ENCODE measurements at regions not wholly inside any gene's neighbourhood (a gene's known extent, or its start where the extent isn't known, plus 50 kb on each side); places are given as distances from the start of the nearest gene placed in this dataset.
"Not testable (repeated sequence)": the region's sequence is repeated elsewhere in the genome, so short reads cannot be mapped to it uniquely, and the experiment has no call there.

DNA sequence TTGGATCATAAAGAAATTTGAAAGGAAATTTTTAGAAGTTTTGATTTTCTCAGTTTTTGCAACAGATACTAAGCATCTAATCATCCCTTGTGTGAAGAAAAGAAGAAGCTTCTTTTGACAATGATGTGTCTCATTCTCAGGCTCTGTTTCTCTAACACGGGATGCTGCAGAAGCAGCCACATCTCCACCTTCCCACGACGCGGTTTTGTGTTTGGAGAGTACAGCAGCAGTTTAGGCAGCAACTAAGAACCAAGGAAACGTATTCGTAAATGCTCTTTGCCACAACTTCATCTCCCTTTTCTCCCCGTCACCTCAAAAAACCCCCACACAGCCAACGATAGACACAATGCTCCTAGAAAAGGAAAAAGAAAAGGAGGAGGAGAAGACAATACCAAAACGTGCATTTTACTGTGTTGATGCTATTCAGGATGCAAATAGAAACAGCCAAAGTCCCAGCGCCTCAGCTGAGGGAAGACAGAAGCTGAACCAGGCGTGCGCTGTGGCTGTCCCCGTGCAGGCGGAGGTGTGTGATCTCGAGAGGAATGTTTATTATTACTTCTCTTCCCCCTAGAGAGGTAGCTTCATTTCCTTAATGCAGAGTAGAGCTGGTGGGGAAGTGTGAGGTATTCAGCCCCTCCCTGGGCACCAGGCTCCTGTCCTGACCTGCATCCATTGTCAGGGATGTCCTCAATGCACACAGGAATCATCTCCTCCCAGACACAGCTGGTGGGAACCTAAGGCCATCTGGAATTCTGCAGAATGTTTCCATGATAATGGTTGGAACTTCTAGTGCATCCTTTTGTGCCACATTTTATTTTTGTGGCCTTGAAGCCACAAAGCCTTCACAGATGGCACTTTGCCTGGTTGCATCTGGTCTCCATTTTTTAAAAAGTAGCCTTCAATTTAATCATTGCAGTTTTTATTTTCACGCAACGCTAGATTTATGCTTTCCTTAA, 174.6 kb upstream of the KLF6 start:
- no peak for DNase-seq (ENCODE audit: low spot score)

DNA sequence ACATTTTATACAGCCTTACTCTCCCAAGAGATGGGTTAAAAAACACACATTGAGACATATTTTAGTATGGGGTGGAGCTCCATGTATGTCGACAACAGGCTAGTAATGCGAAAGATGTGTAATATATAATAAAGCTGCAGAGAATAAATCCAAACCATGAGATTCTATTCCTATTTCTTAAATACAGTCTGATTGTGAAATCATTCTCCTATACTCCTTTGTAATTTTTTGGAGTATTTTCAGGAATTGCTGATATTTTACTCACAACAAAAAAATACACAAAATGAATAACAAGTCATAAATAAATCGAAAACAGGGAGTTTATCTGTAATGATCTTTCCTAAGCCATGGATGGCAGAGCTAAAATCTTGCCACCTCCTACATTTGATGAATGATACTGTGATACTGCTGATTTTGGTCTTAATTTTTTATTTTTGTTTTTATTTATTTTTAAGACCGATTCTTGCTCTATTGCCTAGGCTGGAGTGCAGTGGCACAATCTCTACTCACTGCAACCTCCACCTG, 173.5 kb upstream of the KLF6 start:
- DNase-seq (ENCODE audit: low spot score) = no peak

DNA sequence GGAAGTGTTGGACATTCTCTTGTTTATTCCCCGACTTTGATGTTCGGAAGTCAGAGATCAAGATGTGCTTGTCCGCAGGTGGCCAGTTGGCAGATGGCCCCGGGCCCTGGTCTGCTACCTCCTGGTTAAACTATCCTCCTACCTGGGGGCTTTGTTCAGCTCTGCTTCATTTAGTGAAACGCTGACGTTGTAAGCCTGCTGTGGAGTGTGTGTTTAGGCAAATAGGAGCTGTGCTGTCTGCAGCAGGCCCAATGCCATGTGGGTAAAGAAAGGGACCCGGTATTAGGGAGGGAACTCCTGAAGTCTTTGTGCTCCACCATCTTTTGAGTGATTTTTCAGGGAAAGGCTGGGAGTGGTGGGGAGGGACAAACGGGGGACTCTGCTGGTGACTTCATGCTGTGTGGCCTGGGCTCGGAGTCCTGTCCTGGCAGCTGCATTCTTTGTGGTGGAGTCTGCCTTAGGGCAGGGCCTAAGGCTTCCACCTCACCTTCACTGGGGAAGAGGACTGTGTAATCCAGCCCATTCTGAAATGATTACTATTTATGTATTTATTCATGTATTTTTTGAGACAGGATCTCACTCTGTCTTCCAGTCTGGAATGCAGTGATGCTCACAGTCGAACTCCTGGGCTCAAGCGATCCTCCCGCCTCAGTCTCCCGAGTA, 171.1 kb upstream of the KLF6 start:
- DNase-seq (ENCODE audit: low spot score) = no peak

DNA sequence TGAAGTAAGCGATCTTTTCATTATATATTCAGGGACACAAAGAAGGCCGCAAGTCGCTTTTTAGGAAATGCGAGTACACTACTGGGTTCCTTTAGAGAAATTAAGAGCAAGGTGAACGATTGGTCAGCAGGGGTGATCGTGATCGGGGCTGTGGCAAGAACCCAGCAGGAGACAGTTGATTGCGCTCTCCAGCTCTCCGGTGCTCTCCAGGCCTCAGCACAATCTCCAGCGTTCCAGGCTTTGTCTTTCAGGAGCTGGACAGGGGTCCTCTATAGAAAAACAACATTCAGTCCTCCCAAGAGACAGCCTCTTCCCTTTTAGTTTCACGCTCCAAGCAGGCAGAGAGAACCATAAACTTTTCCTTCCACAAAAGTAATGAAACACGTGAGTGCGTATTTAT, 170.5 kb upstream of the KLF6 start:
- no peak for DNase-seq (ENCODE audit: low spot score)

DNA sequence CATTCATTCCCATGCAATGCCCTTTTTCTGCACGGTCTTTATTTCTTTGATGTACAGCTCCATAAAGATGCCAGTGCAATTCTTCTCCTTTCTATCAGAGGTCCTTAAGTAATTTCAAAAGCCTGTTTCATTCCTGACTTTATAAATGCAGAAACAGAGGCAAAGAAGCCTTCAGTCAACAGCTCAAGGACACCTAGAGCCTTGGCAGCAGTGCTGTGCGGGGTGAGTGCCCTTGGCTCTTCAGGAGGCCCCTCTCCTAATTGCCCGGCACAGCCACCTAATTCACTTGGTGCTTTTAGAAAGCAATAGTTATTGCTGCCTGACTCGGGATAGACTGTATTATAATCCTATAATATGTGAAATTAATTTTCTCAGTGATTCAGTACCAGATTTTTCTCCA, 169.6 kb upstream of the KLF6 start:
- DNase-seq (ENCODE audit: low spot score) = no peak

DNA sequence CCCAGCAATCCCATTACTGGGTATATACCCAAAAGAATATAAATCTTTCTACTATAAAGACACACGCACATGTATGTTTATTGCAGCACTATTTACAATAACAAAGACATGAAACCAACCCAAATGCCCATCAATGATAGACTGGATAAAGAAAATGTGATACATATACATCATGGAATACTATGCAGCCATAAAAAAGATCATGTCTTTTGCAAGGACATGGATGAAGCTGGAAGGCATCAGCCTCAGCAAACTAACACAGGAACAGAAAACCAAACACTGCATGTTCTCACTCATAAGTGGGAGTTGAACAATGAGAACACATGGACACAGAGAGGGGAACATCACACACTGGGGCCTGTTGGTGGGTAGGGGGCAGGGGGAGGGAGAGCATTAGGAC, 169.0 kb upstream of the KLF6 start:
- DNase-seq (ENCODE audit: low spot score) = not testable (repeated sequence)

DNA sequence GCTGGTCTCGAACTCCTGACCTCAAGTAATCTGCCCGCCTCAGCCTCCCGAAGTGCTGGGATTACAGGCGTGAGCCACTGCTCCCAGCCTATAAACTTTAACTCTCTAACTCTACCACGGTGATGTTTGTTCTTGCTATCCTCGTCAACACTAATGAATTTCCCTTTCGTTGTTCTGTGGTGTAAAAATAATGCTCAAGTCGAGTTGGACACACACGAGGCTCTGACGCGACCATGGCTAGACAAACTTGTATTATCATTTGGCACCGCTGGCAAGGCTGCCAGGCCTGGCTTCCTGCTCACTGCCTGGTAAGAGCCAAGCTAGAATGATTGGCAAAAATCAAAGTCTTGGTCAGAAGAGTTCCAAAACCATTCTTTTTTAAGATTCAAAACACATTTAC, 167.0 kb upstream of the KLF6 start:
- DNase-seq (ENCODE audit: low spot score) = no peak

DNA sequence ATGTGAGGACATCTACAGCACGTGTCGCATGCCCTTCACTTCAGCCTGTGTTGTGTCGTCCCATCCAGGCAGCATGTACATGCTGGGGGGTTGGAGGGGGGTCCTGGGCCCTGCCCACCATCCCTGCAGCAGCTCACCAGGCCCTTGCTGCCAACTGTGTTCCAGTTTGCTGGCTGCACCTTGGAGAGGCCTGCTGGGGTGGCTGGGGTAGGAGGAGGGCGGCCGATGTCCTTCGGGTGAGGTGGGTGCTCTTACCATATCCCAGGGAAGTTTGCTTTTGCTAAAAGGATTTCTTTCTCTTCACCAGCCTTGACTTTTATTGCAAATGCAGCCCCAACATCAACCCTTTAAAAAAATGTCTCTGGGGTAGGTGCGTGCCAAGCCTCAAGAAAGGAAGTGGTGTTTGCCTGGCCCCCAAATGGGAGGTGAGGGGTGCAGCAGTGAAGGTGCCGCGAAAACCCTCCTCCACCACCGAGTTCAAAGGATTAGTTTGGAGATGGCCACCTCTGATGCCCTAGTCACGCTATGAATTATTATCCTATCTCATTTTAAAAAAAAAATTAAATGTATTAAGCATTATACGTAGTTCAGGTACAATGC, 165.8 kb upstream of the KLF6 start:
- DNase-seq (ENCODE audit: low spot score) = no peak

DNA sequence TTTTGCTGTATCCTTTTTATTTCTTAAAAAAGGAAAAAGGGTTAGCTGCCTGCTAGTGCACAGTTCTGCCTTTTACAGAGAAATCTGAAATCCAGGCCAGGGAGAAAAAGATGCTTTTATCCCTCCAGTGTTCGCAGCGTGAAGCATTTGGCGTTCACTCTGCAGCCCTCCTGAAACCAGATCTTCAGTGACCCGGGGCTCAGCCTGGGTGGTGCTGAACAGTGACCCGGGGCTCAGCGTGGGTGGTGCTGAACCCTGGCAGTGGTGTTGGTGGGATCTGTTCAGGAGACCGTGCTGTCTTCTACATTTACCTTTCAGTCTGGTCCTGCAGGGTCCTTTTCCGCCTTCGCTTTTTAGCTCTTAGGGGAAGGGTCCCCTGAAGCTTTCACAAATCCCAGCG, 164.7 kb upstream of the KLF6 start:
- DNase-seq (ENCODE audit: low spot score) = no peak

DNA sequence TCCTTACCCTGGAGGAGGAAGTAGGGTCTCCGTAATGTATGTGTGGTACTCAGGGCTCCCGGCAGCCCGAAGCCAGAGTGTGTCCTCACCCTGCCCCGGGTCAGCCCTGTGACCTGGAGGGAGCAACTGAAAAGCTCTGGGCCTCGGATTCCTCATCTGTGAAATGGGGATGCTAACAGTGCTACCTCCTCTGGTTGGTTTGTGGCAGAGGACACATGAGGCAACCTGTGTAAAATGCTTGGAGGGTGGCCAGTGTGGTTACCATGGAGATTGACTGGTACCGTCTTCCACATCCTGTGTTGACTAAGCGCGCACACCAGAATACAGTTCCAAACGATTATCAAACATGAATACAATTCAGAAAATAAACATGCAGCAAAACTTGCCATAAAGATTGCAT, 163.8 kb upstream of the KLF6 start:
- DNase-seq (ENCODE audit: low spot score) = no peak

DNA sequence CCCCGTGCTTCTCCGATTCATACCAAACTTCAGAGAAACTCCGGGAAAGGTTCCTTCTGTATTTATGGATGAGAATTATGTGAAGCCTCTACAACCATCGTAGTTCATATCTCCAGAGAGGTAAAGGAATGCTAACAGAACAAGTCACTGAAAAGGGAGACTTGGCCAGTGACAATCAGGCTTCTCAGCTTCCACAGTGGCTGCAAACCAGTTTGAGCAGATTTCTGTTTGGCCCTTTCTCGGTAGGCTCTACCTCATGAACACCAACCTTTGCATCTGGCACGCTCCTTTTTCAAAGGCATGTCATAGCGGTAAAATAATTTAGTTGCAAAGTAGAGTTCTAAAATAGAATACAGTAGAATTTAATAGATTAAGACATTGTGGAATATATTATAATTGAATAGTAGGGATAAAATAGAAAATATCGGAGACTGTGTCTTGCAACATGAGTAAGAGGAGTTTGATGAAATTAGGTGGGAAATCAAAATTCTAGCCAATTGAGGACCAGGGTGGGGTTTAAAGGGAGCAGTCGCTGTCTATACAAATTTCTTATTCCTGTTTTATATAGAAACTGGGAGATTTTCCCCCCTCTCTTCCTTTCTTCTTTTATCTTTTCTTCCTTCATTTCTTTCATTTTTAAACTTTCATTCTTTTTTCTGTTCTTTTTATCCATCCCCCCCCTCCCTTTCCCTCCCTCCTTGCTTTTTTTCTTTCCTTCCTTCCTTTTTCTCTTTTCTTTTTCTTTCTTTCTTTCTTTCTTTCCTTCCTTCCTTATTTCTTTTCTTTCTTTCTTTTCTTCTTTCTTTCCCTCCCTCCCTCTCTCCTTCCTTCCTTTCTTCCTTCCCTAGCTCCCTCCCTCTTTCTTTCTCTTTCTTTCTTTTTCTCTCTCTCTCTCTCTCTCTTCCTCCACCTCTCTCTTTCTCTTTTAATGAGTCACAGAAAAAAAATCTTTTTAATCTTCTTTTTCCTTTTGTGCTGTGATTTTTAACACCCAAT, 161.5 kb upstream of the KLF6 start:
- DNase-seq (ENCODE audit: low spot score) = no peak

DNA sequence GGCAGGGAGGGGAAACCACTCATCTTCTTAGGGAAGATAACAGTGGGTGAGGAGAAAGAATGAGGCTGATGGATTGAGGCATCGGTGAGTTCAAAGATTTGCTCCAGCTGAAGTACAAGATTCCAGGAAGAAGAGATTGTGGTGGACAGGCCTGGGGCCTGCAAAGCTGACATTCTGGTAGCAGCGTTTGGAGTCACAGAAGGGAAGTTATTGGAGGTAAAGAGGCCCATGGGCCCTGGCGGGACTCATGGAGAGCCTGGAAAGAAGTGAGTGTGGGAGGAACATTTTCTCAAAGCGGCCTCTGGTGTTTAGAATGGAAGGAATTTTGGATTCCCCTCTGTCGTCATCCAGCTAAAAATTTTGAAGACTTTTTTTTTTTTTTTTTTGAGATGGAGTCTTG, 160.0 kb upstream of the KLF6 start:
- no peak for DNase-seq (ENCODE audit: low spot score)

DNA sequence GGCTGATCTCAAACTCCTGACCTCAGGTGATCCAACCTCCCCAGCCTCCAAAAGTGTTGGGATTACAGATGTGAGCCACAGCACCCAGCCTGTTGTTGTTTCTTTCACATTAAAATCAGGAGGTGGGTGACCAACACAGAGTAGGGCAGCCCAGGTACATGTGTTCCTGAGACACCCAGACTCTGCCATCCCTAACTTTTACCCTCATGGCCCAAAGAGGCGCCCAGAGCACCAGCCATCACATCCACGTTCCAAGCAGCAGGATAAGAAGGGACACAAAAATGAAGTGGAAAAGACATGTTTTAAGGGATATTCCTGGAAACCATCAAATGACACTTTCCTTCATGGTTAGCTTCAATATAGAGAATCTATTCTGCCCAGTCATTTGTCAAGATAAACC, 159.6 kb upstream of the KLF6 start:
- DNase-seq (ENCODE audit: low spot score) = no peak

DNA sequence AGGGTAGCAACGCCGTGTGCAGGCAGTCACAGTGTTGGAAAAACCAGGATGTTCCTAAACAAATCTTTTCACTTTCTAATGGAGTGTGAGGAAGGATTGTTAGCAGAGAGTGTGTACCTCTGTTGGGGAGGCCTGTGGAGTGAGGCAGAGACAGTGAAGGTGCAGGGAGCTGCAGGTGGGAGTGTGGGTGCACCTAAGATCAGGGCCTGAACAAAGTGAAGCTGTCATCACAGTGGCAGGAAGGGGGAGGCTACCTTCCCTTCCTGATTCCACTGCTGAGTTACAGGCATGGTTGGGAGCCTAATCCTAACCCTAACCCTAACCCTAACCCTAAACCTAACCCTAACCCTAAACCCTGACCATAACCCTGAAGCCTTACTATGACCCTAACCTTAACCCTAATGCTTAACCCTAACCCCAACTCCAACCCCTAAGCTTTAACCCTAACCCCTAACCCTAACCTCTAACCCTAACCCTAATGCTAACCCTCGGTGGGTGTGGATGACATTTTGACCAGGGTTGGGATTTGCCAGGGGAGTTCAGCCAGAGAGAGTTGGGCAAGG, 158.8 kb upstream of the KLF6 start:
- DNase-seq (ENCODE audit: low spot score) = no peak

DNA sequence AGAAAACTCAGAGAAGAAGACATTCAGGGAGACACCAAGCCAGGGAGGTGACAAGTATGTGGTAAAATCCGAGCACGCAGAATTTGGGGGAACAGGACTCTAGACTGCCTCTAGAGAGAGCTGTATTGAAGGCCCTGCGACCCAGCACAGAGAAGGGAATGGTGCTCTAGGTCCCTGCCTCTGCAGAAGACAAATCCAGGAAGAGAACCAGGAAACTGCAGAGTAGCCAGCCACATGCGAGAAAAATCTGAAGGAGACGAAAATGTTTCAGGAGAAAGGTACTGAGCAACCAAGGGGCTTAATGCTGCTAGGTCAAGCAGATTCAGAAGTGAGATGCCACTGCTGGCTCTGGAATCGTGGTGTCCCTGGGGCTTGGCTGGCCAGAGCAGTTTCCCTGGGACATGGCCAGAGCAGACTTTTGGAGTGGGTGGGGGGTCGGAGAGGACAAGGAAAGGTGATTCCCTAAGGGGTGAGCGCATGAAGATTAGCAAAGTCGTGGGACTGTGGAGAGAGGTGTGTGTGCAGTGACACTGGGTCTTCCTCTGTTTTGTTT, 158.0 kb upstream of the KLF6 start:
- no peak for DNase-seq (ENCODE audit: low spot score)

DNA sequence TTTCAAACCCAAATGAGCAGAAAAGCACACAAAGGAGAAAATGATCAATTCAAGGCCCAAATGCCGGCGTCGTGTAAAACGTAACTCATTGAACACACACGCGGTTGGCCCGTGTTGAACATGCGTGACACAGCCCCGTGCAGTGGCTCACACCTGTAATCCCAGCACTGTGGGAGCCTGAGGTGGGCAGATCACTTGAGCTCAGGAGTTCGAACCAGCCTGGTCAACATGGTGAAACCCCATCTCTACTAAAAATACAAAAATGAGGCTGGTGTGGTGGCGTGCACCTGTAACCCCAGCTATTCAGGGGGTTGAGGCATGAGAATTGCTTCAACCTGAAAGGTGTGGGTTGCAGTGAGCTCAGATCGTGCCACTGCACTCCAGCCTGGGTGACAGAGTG, 156.7 kb upstream of the KLF6 start:
- DNase-seq (ENCODE audit: low spot score) = no peak

DNA sequence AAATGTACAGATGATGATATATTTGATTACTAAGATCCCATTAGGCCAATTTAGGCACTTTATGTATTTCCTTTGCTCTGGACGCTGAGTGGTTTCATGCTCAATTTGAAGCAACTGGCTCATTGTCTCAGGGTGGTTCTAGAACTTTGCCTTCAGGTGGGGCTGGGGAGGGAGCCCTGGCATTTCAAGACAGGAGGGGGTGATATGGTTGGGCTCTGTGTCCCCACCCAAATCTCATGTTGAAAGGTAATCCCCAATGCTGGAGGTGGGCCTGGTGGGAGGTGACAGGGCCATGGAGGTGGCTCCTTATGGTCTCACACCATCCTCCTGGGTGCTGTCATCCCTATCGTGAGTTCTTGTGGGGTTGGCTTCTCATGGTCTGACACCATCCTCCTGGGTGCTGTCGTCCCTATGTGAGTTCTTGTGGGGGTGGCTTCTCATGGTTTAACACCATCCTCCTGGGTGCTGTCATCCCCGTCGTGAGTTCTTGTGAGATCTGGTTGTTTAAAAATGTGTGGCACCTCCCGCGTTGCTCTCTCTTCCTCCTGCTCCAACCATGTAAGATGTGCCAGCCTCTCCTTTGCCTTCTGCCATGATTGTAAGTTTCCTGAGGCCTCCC, 151.5 kb upstream of the KLF6 start:
- no peak for DNase-seq (ENCODE audit: low spot score)

DNA sequence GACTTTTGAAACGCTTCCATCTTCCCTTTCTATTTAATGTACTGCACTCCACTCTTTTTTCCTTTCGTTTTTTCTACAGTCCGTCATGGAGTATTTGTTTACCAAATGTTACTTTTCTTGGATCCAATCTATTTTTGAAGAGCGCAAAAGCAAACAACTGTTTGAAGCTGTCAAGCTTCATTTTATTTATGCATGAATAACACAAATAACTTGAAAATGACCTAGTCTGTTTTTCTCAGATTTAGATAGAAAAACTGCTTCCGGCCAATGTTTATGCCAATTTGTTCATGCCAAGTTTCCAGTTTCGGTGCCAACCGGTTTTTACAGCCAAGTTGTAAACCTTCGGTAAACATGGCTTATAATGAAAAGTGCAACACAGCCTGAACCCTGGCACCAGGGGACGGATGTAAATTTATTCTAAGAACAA, 150.9 kb upstream of the KLF6 start:
- no peak for DNase-seq (ENCODE audit: low spot score)

DNA sequence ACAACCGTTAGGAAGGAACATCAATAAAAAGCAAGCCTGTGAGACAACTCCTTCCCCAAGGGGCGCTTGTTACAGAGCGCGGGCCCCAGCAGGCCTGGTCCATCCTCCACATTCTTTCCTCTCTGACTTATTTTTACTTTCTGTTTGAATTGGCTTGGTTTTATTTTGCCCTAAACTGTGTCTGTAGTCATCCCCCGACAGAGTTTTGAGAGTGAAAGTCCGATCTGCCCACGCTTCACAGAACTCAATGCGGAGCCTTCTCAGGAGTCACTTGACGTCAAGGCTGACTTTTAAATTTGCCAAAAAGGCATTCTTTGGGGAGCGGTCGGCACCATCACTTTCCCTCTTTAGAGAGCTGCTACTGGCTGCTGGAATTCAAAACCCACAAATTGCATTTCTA, 150.1 kb upstream of the KLF6 start:
- DNase-seq (ENCODE audit: low spot score) = no peak

DNA sequence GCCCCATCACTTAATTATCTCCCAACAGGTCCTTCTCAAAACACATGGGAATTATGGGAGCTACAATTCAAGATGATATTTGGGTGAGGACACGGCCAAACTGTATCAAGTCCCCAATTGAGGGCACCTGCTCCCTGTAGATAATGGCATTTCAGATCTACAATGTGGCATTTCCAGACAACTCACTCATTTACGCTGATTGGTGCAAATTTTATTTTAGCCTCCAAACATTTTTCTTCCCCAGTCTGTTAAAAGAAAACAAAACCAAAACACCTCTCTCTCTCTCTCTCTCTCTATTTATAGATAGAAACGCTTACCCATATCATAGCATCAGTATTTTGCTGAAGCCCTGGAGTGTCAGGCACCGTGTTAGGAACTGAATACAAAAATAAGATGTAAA, 148.7 kb upstream of the KLF6 start:
- DNase-seq (ENCODE audit: low spot score) = no peak

All from hematopoietic multipotent progenitor cell treated with erythropoietin and hydrocortisone succinate and interleukin-3 and kit ligand, for 17 days (in vitro differentiated cells).